ENCODE measurements at regions not wholly inside any gene's neighbourhood (a gene's known extent, or its start where the extent isn't known, plus 50 kb on each side); places are given as distances from the start of the nearest gene placed in this dataset.

GRCh38 chr7:97418312-97418711 is 300.8 kb downstream of the SDHAF3 start:
- peaks cover 2% of the 10 kb centered on the region for H3K36me3 Mint-ChIP-seq (ENCODE audit: unreplicated experiment)
- H3K4me3 Mint-ChIP-seq (ENCODE audit: unreplicated experiment), result no peak overlapping the region
- H3K27ac Mint-ChIP-seq (ENCODE audit: unreplicated experiment), result no peak overlapping the region
- TF ChIP-seq CTCF (IDR thresholded peaks at IDR 0.05; ENCODE audit: partially characterized antibody, unreplicated experiment), result no peak
- H3K4me1 Mint-ChIP-seq (ENCODE audit: low read depth, unreplicated experiment), result no peaks in the 10 kb centered on the region
- no peaks in the 10 kb centered on the region for H3K27me3 Mint-ChIP-seq (ENCODE audit: unreplicated experiment)
- H3K9me3 Mint-ChIP-seq (ENCODE audit: unreplicated experiment), result no peaks in the 10 kb centered on the region
- no peak for DNase-seq

- Mint-ChIP-seq H3K4me1 (ENCODE audit: low read depth, unreplicated experiment) (no peaks in the 10 kb centered on the region), H3K9me3 (ENCODE audit: unreplicated experiment) (no peaks in the 10 kb centered on the region), H3K27me3 (ENCODE audit: unreplicated experiment) (no peaks in the 10 kb centered on the region), H3K4me3 (ENCODE audit: unreplicated experiment) (no peak overlapping the region), H3K27ac (ENCODE audit: unreplicated experiment) (no peak overlapping the region), H3K36me3 (ENCODE audit: unreplicated experiment) (peaks cover 6% of the 10 kb centered on the region)
- TF ChIP-seq CTCF (IDR thresholded peaks at IDR 0.05; ENCODE audit: partially characterized antibody, unreplicated experiment), result no peak
- DNase-seq, result no peak
These were observed 302.4 kb downstream of the SDHAF3 start for GRCh38 chr7:97419898-97420297.

GRCh38 chr7:97421307-97421930 is 303.9 kb downstream of the SDHAF3 start:
- DNase-seq, result no peak
- Mint-ChIP-seq H3K36me3 (ENCODE audit: unreplicated experiment) (peaks cover 6% of the 10 kb centered on the region), H3K27me3 (ENCODE audit: unreplicated experiment) (no peaks in the 10 kb centered on the region), H3K4me3 (ENCODE audit: unreplicated experiment) (no peak overlapping the region), H3K27ac (ENCODE audit: unreplicated experiment) (no peak overlapping the region), H3K4me1 (ENCODE audit: low read depth, unreplicated experiment) (no peaks in the 10 kb centered on the region), H3K9me3 (ENCODE audit: unreplicated experiment) (no peaks in the 10 kb centered on the region)
- TF ChIP-seq CTCF (IDR thresholded peaks at IDR 0.05; ENCODE audit: partially characterized antibody, unreplicated experiment), result no peak

- H3K36me3 Mint-ChIP-seq (ENCODE audit: unreplicated experiment), result peaks cover 6% of the 10 kb centered on the region
- H3K9me3 Mint-ChIP-seq (ENCODE audit: unreplicated experiment), result no peaks in the 10 kb centered on the region
- DNase-seq, result no peak
- TF ChIP-seq CTCF (IDR thresholded peaks at IDR 0.05; ENCODE audit: partially characterized antibody, unreplicated experiment), result no peak
- H3K4me3 Mint-ChIP-seq (ENCODE audit: unreplicated experiment), result no peak overlapping the region
- H3K4me1 Mint-ChIP-seq (ENCODE audit: low read depth, unreplicated experiment), result no peaks in the 10 kb centered on the region
- H3K27me3 Mint-ChIP-seq (ENCODE audit: unreplicated experiment), result no peaks in the 10 kb centered on the region
- no peak overlapping the region for H3K27ac Mint-ChIP-seq (ENCODE audit: unreplicated experiment)
These were observed 304.5 kb downstream of the SDHAF3 start for GRCh38 chr7:97422046-97422445.

GRCh38 chr7:97430006-97430405 is 301.9 kb upstream of the TAC1 start:
- H3K4me3 Mint-ChIP-seq (ENCODE audit: unreplicated experiment), result no peak overlapping the region
- H3K9me3 Mint-ChIP-seq (ENCODE audit: unreplicated experiment), result no peaks in the 10 kb centered on the region
- no peak for TF ChIP-seq CTCF (IDR thresholded peaks at IDR 0.05; ENCODE audit: partially characterized antibody, unreplicated experiment)
- no peak for DNase-seq
- no peaks in the 10 kb centered on the region for H3K4me1 Mint-ChIP-seq (ENCODE audit: low read depth, unreplicated experiment)
- H3K27me3 Mint-ChIP-seq (ENCODE audit: unreplicated experiment), result no peaks in the 10 kb centered on the region
- H3K27ac Mint-ChIP-seq (ENCODE audit: unreplicated experiment), result no peak overlapping the region
- H3K36me3 Mint-ChIP-seq (ENCODE audit: unreplicated experiment), result no peaks in the 10 kb centered on the region

Measured in glutamatergic neuron (in vitro differentiated cells).